Cardiac muscle cell (in vitro differentiated cells and primary cell): ENCODE measurements at regions not wholly inside any gene's neighbourhood (a gene's known extent, or its start where the extent isn't known, plus 50 kb on each side); places are given as distances from the start of the nearest gene placed in this dataset.

ENCODE experiments used
- DNase-seq, 2 donors: peaks; one replicate each; pipeline versions ENCODE4 v3.0.0 to v3.0.0-alpha.2; 2010 to 2017; ENCODE audit warnings: low read depth in 1 of 2, low spot score in 1 of 2
- H3K27ac ChIP-seq: fragments of 200-600 bp; sonication (generic); 2 replicates; pipeline ENCODE4 v1.5.1; 2016
- H3K27me3 ChIP-seq: fragments of 200-600 bp; sonication (generic); 2 replicates; pipeline ENCODE4 v1.6.0; 2016; ENCODE audit warnings: control low read depth
- H3K36me3 ChIP-seq: fragments of 200-600 bp; sonication (generic); 2 replicates; pipeline ENCODE4 v1.5.1; 2016; ENCODE audit warnings: control low read depth
- H3K4me1 ChIP-seq: fragments of 200-600 bp; sonication (generic); 2 replicates; pipeline ENCODE4 v1.8.1; 2017; ENCODE audit warnings: low read depth, mild to moderate bottlenecking, mixed run types
- H3K4me3 ChIP-seq: fragments of 200-600 bp; sonication (generic); 2 replicates; pipeline ENCODE4 v1.5.1; 2016; ENCODE audit warnings: mild to moderate bottlenecking
- H3K9me3 ChIP-seq: fragments of 200-600 bp; sonication (generic); 2 replicates; pipeline ENCODE4 v1.5.1; 2017; ENCODE audit warnings: low read depth, mild to moderate bottlenecking, control low read depth
- TF ChIP-seq, protein P1 (sequence below): IDR thresholded peaks from 2 replicates; pipeline ENCODE4 v1.5.1; 2012; ENCODE audit warnings: low read depth, mild to moderate bottlenecking, low read length

GRCh38 chr11:45726493-45727054 is 61.2 kb upstream of the CHST1 start:
- H3K27me3 ChIP-seq: no peaks in the 10 kb centered on the region
- DNase-seq: no peak
- peaks cover 31% of the 10 kb centered on the region for H3K4me1 ChIP-seq
- no peak overlapping the region for H3K27ac ChIP-seq
- no peak overlapping the region for H3K4me3 ChIP-seq
- TF ChIP-seq, protein P1, sequence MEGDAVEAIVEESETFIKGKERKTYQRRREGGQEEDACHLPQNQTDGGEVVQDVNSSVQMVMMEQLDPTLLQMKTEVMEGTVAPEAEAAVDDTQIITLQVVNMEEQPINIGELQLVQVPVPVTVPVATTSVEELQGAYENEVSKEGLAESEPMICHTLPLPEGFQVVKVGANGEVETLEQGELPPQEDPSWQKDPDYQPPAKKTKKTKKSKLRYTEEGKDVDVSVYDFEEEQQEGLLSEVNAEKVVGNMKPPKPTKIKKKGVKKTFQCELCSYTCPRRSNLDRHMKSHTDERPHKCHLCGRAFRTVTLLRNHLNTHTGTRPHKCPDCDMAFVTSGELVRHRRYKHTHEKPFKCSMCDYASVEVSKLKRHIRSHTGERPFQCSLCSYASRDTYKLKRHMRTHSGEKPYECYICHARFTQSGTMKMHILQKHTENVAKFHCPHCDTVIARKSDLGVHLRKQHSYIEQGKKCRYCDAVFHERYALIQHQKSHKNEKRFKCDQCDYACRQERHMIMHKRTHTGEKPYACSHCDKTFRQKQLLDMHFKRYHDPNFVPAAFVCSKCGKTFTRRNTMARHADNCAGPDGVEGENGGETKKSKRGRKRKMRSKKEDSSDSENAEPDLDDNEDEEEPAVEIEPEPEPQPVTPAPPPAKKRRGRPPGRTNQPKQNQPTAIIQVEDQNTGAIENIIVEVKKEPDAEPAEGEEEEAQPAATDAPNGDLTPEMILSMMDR: no peak
- H3K36me3 ChIP-seq: no peaks in the 10 kb centered on the region
- H3K9me3 ChIP-seq: no peaks in the 10 kb centered on the region

DNA sequence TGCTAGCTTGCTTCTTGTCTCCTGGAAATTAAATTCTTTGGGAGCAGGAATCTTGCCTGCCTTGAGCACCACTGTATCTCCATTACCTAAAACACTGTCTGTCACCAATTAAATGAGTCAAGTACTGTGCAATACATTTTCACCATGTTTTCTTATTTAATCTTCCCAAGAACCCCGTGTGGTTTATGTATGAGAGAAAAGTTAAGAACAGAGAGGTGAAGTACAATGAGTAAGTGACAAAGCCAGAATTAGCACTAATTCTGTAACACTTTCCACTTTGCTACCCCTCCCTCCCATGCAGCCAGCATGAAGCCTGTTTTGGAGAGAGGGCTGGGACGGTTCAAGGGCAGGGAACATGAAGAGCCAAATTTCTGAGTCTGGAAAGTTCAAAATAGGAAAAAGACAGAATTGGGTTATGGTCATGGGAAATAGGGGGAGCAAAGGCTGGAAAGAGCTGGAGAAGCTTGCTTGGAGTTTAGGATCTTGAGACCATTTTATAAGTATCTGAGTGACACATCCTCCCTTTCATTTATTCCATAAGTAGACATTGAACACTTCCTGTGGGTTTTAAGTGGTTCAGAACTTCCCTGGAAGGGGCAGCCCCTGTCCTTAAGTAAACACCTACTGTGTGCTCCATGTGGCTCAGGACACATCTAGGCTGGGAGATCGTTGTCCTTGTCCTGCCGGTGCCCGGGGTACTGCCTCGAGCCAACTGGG is 60.5 kb upstream of the CHST1 start:
- Histone ChIP-seq H3K36me3 (no peaks in the 10 kb centered on the region), H3K27ac (no peak overlapping the region), H3K9me3 (no peaks in the 10 kb centered on the region), H3K27me3 (no peaks in the 10 kb centered on the region), H3K4me1 (peaks cover 26% of the 10 kb centered on the region), H3K4me3 (no peak overlapping the region)
- DNase-seq: no peak
- TF ChIP-seq, protein P1: no peak

- peaks cover 26% of the 10 kb centered on the region for H3K4me1 ChIP-seq
- H3K36me3 ChIP-seq: no peaks in the 10 kb centered on the region
- no peaks in the 10 kb centered on the region for H3K27me3 ChIP-seq
- no peak overlapping the region for H3K27ac ChIP-seq
- H3K9me3 ChIP-seq: no peaks in the 10 kb centered on the region
- no peak for DNase-seq
- H3K4me3 ChIP-seq: no peak overlapping the region
- TF ChIP-seq, protein P1: no peak
Measured at GRCh38 chr11:45725121-45725520, 59.7 kb upstream of the CHST1 start.

DNA sequence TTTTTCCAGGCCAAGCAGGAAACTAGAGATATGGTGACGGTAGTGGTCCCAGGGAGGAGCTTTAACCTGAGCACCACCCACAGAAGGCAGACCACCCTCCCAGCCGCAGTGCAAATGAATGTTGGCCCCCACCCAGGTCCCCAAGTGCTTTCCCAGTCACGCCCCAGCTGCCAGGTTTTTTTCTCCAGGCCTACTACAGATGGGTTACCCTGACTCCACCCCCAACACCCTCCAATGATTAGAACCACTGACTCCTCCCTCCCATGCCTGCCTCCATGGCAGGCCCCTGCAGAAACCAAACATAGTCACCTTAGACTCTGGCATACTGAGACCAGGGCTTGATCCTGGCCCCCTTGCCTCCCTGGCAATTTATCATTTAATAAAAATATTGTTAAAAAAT is 58.7 kb upstream of the CHST1 start:
- H3K4me3 ChIP-seq: no peak overlapping the region
- no peaks in the 10 kb centered on the region for H3K36me3 ChIP-seq
- DNase-seq: peak in 1 of 2 donors; percentile 23
- peaks cover 26% of the 10 kb centered on the region for H3K4me1 ChIP-seq
- no peak overlapping the region for H3K27ac ChIP-seq
- no peaks in the 10 kb centered on the region for H3K9me3 ChIP-seq
- TF ChIP-seq, protein P1: no peak
- H3K27me3 ChIP-seq: no peaks in the 10 kb centered on the region

- H3K9me3 ChIP-seq: no peaks in the 10 kb centered on the region
- H3K27ac ChIP-seq: no peak overlapping the region
- no peak for DNase-seq
Measured at GRCh38 chr11:45723397-45723796, 58.0 kb upstream of the CHST1 start.

More at GRCh38 chr11:45723397-45723796, 58.0 kb upstream of the CHST1 start:
- no peaks in the 10 kb centered on the region for H3K27me3 ChIP-seq
- TF ChIP-seq, protein P1: no peak
- H3K36me3 ChIP-seq: no peaks in the 10 kb centered on the region
- H3K4me1 ChIP-seq: peaks cover 26% of the 10 kb centered on the region
- H3K4me3 ChIP-seq: no peak overlapping the region
